ENCODE measurements at regions not wholly inside any gene's neighbourhood (a gene's known extent, or its start where the extent isn't known, plus 50 kb on each side); places are given as distances from the start of the nearest gene placed in this dataset.

DNA sequence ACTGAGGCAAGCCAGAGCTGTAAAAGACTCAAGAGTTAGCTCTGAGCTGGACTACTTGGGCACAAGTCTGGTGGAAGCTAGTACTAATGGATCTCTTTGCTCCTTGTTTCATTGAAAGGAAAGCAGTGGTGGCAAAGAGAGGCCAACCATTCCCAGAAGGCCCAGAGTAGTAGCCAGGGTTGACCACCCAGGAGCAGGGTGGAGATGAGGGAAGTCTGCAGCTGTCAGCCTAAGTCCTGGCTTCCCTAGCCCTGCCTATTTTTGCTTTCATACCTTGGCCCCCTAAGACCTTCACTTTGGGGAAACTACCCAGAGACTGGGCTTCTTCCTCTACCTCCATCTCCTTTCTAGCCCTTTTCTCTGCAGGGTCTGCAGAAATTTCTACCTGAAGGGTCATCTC is 155.0 kb upstream of the NCAM1 start:
- no peak overlapping the region for H2AK5ac ChIP-seq (ENCODE audit: low read depth, low read length)
- POLR2A ChIA-PET (ENCODE audit: partially characterized antibody), result interaction anchor here (0.5 kb wide), 1 partner anchor 1151 kb away, joined by 3 read pairs; no protein-coding TSS in a partner anchor
- no peak overlapping the region for H3K27ac ChIP-seq (ENCODE audit: low read depth, low read length)
- no peak overlapping the region for H2BK20ac ChIP-seq (ENCODE audit: low read length)
- peak overlapping the region; percentile 13; the same call in 1 of the 2 replicates for H2AFZ ChIP-seq (ENCODE audit: low read length)
- H4K91ac ChIP-seq (replicated peaks; ENCODE audit: insufficient read length, low read length), result no peak overlapping the region
- H3K23me2 ChIP-seq (ENCODE audit: low read depth, low read length), result no peaks in the 10 kb centered on the region
- H3K23ac ChIP-seq (ENCODE audit: insufficient read length), result no peak overlapping the region
- no peak overlapping the region for H4K8ac ChIP-seq (ENCODE audit: extremely low read depth, insufficient read depth, low read length)
- peak overlapping the region; percentile 5; the same call in 1 of the 2 replicates for H3K18ac ChIP-seq (ENCODE audit: extremely low read depth, low read length)
- H3K9me3 ChIP-seq (ENCODE audit: insufficient read depth in 2 of 2, low read depth in 1 of 2, low read length in 1 of 2), result no peaks in the 10 kb centered on the region
- H3K14ac ChIP-seq (ENCODE audit: insufficient read length), result no peak overlapping the region
- H2BK15ac ChIP-seq (ENCODE audit: low read length), result no peak overlapping the region
- H3K4me2 ChIP-seq (ENCODE audit: insufficient read depth in 1 of 2, low read depth in 2 of 2, low read length in 2 of 2), result 0 out of 4 replicates have a peak overlapping the region, but pooled peaks of 1 of the 2 experiments have one; percentile 17
- H3K79me2 ChIP-seq (ENCODE audit: control insufficient read depth in 1 of 2, insufficient read depth in 2 of 2, low read length in 2 of 2), result no peaks in the 10 kb centered on the region
- H4K5ac ChIP-seq (ENCODE audit: insufficient read length, low read depth, low read length), result no peak overlapping the region
- H3K4ac ChIP-seq (replicated peaks; ENCODE audit: insufficient read length, low read depth, low read length), result no peak overlapping the region
- DNase-seq (ENCODE audit: low read depth in 1 of 2, low spot score in 2 of 2) (no peak), FAIRE-seq (no peak)
- no peaks in the 10 kb centered on the region for H3K36me3 ChIP-seq (ENCODE audit: control insufficient read depth in 2 of 4, insufficient read depth in 4 of 4, low read length in 3 of 4)
- H2BK12ac ChIP-seq (ENCODE audit: low read depth, low read length), result no peak overlapping the region
- TF ChIP-seq HDAC2 (IDR thresholded peaks at IDR 0.05; ENCODE audit: borderline replicate concordance in 1 of 2, low read depth in 2 of 2, low read length in 2 of 2), result no peak
- TF ChIP-seq CHD2 (IDR thresholded peaks at IDR 0.05; ENCODE audit: low read length), result no peak
- no peak for TF ChIP-seq BRCA1 (IDR thresholded peaks at IDR 0.05; ENCODE audit: low read depth, low read length)
- no peak for TF ChIP-seq CBX8 (IDR thresholded peaks at IDR 0.05; ENCODE audit: borderline replicate concordance, low read depth, low read length)
- TF ChIP-seq CBX5 (IDR thresholded peaks at IDR 0.05; ENCODE audit: low read depth, low read length), result no peak
- no peak for TF ChIP-seq CEBPB (IDR thresholded peaks at IDR 0.05; ENCODE audit: low read depth, low read length)
- no peak for TF ChIP-seq RAD21 (IDR thresholded peaks at IDR 0.05 in 1 of 2, conservative IDR thresholded peaks at IDR 0.05 in 1 of 2; ENCODE audit: low read depth in 2 of 2, low read length in 2 of 2)
- TF ChIP-seq MAFK (IDR thresholded peaks at IDR 0.05; ENCODE audit: low read depth, low read length), result no peak
- TF ChIP-seq RNF2 (IDR thresholded peaks at IDR 0.05; ENCODE audit: borderline replicate concordance, low read depth, low read length, missing control alignments, poor library complexity, severe bottlenecking), result no peak
- no peak overlapping the region for H3K4me3 ChIP-seq (ENCODE audit: extremely low read depth in 1 of 4, insufficient read depth in 2 of 4, low read depth in 3 of 4, low read length in 4 of 4)
- no peaks in the 10 kb centered on the region for H3K79me1 ChIP-seq (ENCODE audit: low read depth, low read length)
- H3K27me3 ChIP-seq (replicated peaks in 1 of 4; ENCODE audit: control insufficient read depth in 3 of 4, extremely low read depth in 1 of 4, insufficient read depth in 3 of 4, low read length in 3 of 4), result no peaks in the 10 kb centered on the region; a peak in 1 of 7 replicates
- peaks cover 0 to 8% (median 8%) of the 10 kb centered on the region in 4 experiments; a peak in 5 of 7 replicates for H3K4me1 ChIP-seq (replicated peaks in 1 of 4; ENCODE audit: control insufficient read depth in 3 of 4, insufficient read depth in 4 of 4, low read length in 3 of 4)
- no peak overlapping the region for H2BK120ac ChIP-seq (replicated peaks; ENCODE audit: low read depth, low read length)
- no peak overlapping the region for H3K9ac ChIP-seq (replicated peaks in 1 of 4; ENCODE audit: extremely low read depth in 1 of 4, low read depth in 3 of 4, low read length in 3 of 4)
- no peak overlapping the region for H2BK5ac ChIP-seq (ENCODE audit: low read depth, low read length)
- no peak overlapping the region for H3K56ac ChIP-seq (replicated peaks; ENCODE audit: insufficient read length, low read depth, low read length)
- H4K20me1 ChIP-seq (replicated peaks in 1 of 2; ENCODE audit: control insufficient read depth in 1 of 2, insufficient read depth in 2 of 2, low read length in 2 of 2), result no peaks in the 10 kb centered on the region
- CTCF ChIA-PET (ENCODE audit: partially characterized antibody), result interaction anchor here (0.6 to 2.5 kb wide), 5 partner anchors 8 to 25 kb away, joined by 3 to 14 read pairs (median 4); no protein-coding TSS in a partner anchor

Data from H1 (cell line).